HepG2 (cell line): ENCODE measurements at regions not wholly inside any gene's neighbourhood (a gene's known extent, or its start where the extent isn't known, plus 50 kb on each side); places are given as distances from the start of the nearest gene placed in this dataset.

Experiments used
- ATAC-seq: fragments of 200-7000 bp; cut with Tn5 transposase; 3 replicates; pipeline ENCODE4 v1.9.1; 2020; ENCODE audit warnings: mild to moderate bottlenecking, moderate library complexity
- BruUV-seq: library from RNA; stranded (reverse); fragments of 400-500 nt; replicated peaks from 2 replicates; lab custom pipeline; 2021; lab: Mats Ljungman, UMichigan
- CTCF ChIA-PET: fragments of 300-600 bp; formaldehyde crosslinking; extraction: SDS; loops from one replicate; lab custom pipeline; 2021; ENCODE audit warnings: low total read pairs, inconsistent platforms, low intra/inter-chr PET ratio; lab: Yijun Ruan, JAX
- POLR2A ChIA-PET: fragments of 350-600 bp; sonication (Branson Sonifier 250); formaldehyde crosslinking; loops from one replicate; lab custom pipeline; 2020; ENCODE audit warnings: antibody characterized with exemption, inconsistent platforms; lab: Yijun Ruan, JAX
- DNase-seq: peaks from one replicate; pipeline ENCODE4 v3.0.0-alpha.2; 2015; ENCODE audit warnings: low spot score
- FAIRE-seq: peaks from 3 replicates; lab custom pipeline; 2011; peaks lifted over from hg19 to GRCh38; lab: Jason Lieb, UNC
- H2AFZ ChIP-seq: one replicate; pipeline ENCODE4 v1.6.1; 2011; ENCODE audit warnings: low read length, inconsistent platforms
- H3K27ac ChIP-seq: fragments of 300-600 bp; 3 replicates; pipeline ENCODE4 v1.8.0; 2011; ENCODE audit warnings: mixed run types, mild to moderate bottlenecking, mixed read lengths, low read length, inconsistent platforms; ENCODE audit not compliant: insufficient read depth; ENCODE audit errors: extremely low read length
- H3K27me3 ChIP-seq, 2 experiments: fragments of 200-600 bp in 1 of 2; 2 replicates in 1 of 2; 3 replicates in 1 of 2; pipeline versions ENCODE4 v1.6.0 to v1.8.0; 2011; ENCODE audit warnings: low read length in 2 of 2, mild to moderate bottlenecking in 2 of 2, moderate library complexity in 2 of 2, inconsistent platforms in 1 of 2; ENCODE audit not compliant: insufficient read depth in 2 of 2, control insufficient read depth in 1 of 2
- H3K36me3 ChIP-seq, 2 experiments: fragments of 200-600 bp in 1 of 2; replicated peaks in 1 of 2; 2 replicates in 1 of 2; 3 replicates in 1 of 2; pipeline versions ENCODE4 v1.5.1 to v1.8.0; 2011; ENCODE audit warnings: low read length in 2 of 2, inconsistent platforms in 1 of 2; ENCODE audit not compliant: insufficient read depth in 2 of 2, control insufficient read depth in 1 of 2
- H3K4me1 ChIP-seq: 2 replicates; pipeline ENCODE4 v1.5.1; 2012; ENCODE audit warnings: low read length, inconsistent platforms; ENCODE audit not compliant: insufficient read depth
- H3K4me2 ChIP-seq: 2 replicates; pipeline ENCODE4 v1.6.0; 2011; ENCODE audit warnings: low read depth, low read length, inconsistent platforms
- H3K4me3 ChIP-seq, 3 experiments: fragments of 200-600 bp in 1 of 3; sonication (generic), shearing (Covaris generic) in 1 of 3; replicated peaks in 1 of 3; 2 replicates each; pipeline ENCODE4 v1.5.1; 2011 to 2016; ENCODE audit warnings: low read length in 3 of 3, inconsistent platforms in 2 of 3, low read depth in 2 of 3, mild to moderate bottlenecking in 2 of 3, control low read depth in 1 of 3, mixed read lengths in 1 of 3; ENCODE audit not compliant: insufficient read depth in 1 of 3
- H3K79me2 ChIP-seq: one replicate; pipeline ENCODE4 v1.6.1; 2011; ENCODE audit warnings: low read length, inconsistent platforms; ENCODE audit not compliant: insufficient read depth
- H3K9ac ChIP-seq: 2 replicates; pipeline ENCODE4 v1.6.0; 2011; ENCODE audit warnings: mild to moderate bottlenecking, low read depth, low read length, inconsistent platforms; ENCODE audit not compliant: insufficient read depth
- H3K9me3 ChIP-seq: 2 replicates; pipeline ENCODE4 v1.5.1; 2012; ENCODE audit warnings: mild to moderate bottlenecking, low read length
- H4K20me1 ChIP-seq: 2 replicates; pipeline ENCODE4 v1.6.0; 2011; ENCODE audit warnings: inconsistent platforms, mild to moderate bottlenecking, low read length, moderate library complexity; ENCODE audit not compliant: insufficient read depth
- AFF4 ChIP-seq: sonication (generic); formaldehyde crosslinking; IDR thresholded peaks from 2 replicates; pipeline ENCODE4 v1.4.0; 2020; ENCODE audit warnings: missing genetic modification reagents
- HCFC1 ChIP-seq: fragments of 150-350 bp; IDR thresholded peaks from 2 replicates; pipeline ENCODE4 v1.6.1; 2014; ENCODE audit warnings: low read depth, low read length
- HMG20B ChIP-seq: conservative IDR thresholded peaks from 2 replicates; pipeline ENCODE4 v1.6.1; 2016; ENCODE audit warnings: missing genetic modification reagents, missing compliant biosample characterization
- ZNF275 ChIP-seq: sonication (generic); formaldehyde crosslinking; IDR thresholded peaks from 2 replicates; pipeline ENCODE4 v1.8.0; 2022; ENCODE audit warnings: missing genetic modification reagents, mild to moderate bottlenecking, inconsistent platforms, borderline replicate concordance
- ZNF335 ChIP-seq: sonication (generic); formaldehyde crosslinking; IDR thresholded peaks from 2 replicates; pipeline ENCODE4 v1.4.0; 2020; ENCODE audit warnings: missing genetic modification reagents
- ZNF354B ChIP-seq: sonication (generic); formaldehyde crosslinking; IDR thresholded peaks from 2 replicates; pipeline ENCODE4 v1.8.0; 2022; ENCODE audit warnings: mild to moderate bottlenecking, missing genetic modification reagents
- ZNF589 ChIP-seq: sonication (generic); formaldehyde crosslinking; conservative IDR thresholded peaks from 2 replicates; pipeline ENCODE4 v1.8.0; 2022; ENCODE audit warnings: mild to moderate bottlenecking, moderate library complexity, missing genetic modification reagents
- ZNF670 ChIP-seq: sonication (generic); formaldehyde crosslinking; IDR thresholded peaks from 2 replicates; pipeline ENCODE4 v1.8.0; 2022; ENCODE audit warnings: mild to moderate bottlenecking, missing genetic modification reagents, borderline replicate concordance
- WGBS: methylation state at CpG from one replicate; pipeline ENCODE4 v1.1.6; 2017; ENCODE audit warnings: low lambda C conversion rate; 5-methylcytosine and 5-hydroxymethylcytosine counted together
- in situ Hi-C: cut with HindIII; loops from 2 replicates; pipeline ENCODE4 v1.10.0; 2017; ENCODE audit warnings: low pct_unique_long_range_greater_than_20kb; ENCODE audit not compliant: extremely low pct_ligation_motif_present
- intact Hi-C: fragments of 100-400 bp; cut with micrococcal nuclease; formaldehyde crosslinking; loops from one replicate; pipeline ENCODE4 v1.10.0; 2022; ENCODE audit not compliant: unreplicated experiment

DNA sequence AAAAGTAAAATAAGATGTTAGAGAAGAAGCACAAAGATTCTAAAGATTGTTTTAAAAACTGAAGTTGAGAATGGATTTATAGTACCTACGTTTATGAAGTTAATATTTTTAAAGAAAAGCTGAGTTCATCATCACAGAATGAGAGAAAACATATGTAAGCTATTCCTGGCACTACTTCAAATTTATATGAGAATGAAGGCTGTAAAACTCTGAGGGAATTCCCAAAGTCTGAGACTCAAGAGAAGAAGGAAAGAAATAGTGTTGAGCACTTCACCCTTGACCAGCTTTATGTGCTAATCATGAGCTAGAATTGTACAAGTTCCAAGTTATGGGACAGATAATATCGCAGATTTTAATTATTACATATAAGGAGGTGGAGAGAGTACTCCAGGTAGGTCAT lies 323.7 kb upstream of the GNAI1 start:
- H3K9ac ChIP-seq, result no peak overlapping the region
- in situ Hi-C loops (no loop called here), intact Hi-C loops (no loop called here)
- H3K36me3 ChIP-seq, result no peaks in the 10 kb centered on the region
- no peaks in the 10 kb centered on the region for H3K79me2 ChIP-seq
- peaks cover 11% of the 10 kb centered on the region for H3K4me1 ChIP-seq
- H2AFZ ChIP-seq, result no peak overlapping the region
- H4K20me1 ChIP-seq, result no peaks in the 10 kb centered on the region
- H3K9me3 ChIP-seq, result no peaks in the 10 kb centered on the region
- FAIRE-seq (no peak), DNase-seq (no peak), ATAC-seq (no peak)
- no TSS peak for BruUV-seq
- CTCF ChIA-PET, result no interaction called here
- TF ChIP-seq ZNF670 (CRISPR knock-in tag) (no peak), HCFC1 (no peak), ZNF354B (CRISPR knock-in tag) (no peak), AFF4 (CRISPR knock-in tag) (no peak), HMG20B (CRISPR knock-in tag) (no peak), ZNF275 (CRISPR knock-in tag) (no peak), ZNF589 (no peak), ZNF335 (CRISPR knock-in tag) (no peak)
- POLR2A ChIA-PET, result no interaction called here
- H3K27ac ChIP-seq, result no peak overlapping the region
- 25% methylated on average over 2 of the region's 2 CpGs for WGBS
- H3K4me2 ChIP-seq, result no peak overlapping the region
- H3K27me3 ChIP-seq, result no peaks in the 10 kb centered on the region
- no peak overlapping the region for H3K4me3 ChIP-seq
